HepG2 (cell line): ENCODE measurements at regions not wholly inside any gene's neighbourhood (a gene's known extent, or its start where the extent isn't known, plus 50 kb on each side); places are given as distances from the start of the nearest gene placed in this dataset.

Source experiments
- ATAC-seq: fragments of 200-7000 bp; cut with Tn5 transposase; 3 replicates; pipeline ENCODE4 v1.9.1; 2020; ENCODE audit warnings: mild to moderate bottlenecking, moderate library complexity
- BruUV-seq: library from RNA; stranded (reverse); fragments of 400-500 nt; replicated peaks from 2 replicates; lab custom pipeline; 2021; lab: Mats Ljungman, UMichigan
- CTCF ChIA-PET: fragments of 300-600 bp; formaldehyde crosslinking; extraction: SDS; loops from one replicate; lab custom pipeline; 2021; ENCODE audit warnings: low total read pairs, inconsistent platforms, low intra/inter-chr PET ratio; lab: Yijun Ruan, JAX
- POLR2A ChIA-PET: fragments of 350-600 bp; sonication (Branson Sonifier 250); formaldehyde crosslinking; loops from one replicate; lab custom pipeline; 2020; ENCODE audit warnings: antibody characterized with exemption, inconsistent platforms; lab: Yijun Ruan, JAX
- DNase-seq: peaks from one replicate; pipeline ENCODE4 v3.0.0-alpha.2; 2015; ENCODE audit warnings: low spot score
- FAIRE-seq: peaks from 3 replicates; lab custom pipeline; 2011; peaks lifted over from hg19 to GRCh38; lab: Jason Lieb, UNC
- H2AFZ ChIP-seq: one replicate; pipeline ENCODE4 v1.6.1; 2011; ENCODE audit warnings: low read length, inconsistent platforms
- H3K27ac ChIP-seq: fragments of 300-600 bp; 3 replicates; pipeline ENCODE4 v1.8.0; 2011; ENCODE audit warnings: mixed run types, mild to moderate bottlenecking, mixed read lengths, low read length, inconsistent platforms; ENCODE audit not compliant: insufficient read depth; ENCODE audit errors: extremely low read length
- H3K27me3 ChIP-seq, 2 experiments: fragments of 200-600 bp in 1 of 2; 2 replicates in 1 of 2; 3 replicates in 1 of 2; pipeline versions ENCODE4 v1.6.0 to v1.8.0; 2011; ENCODE audit warnings: low read length in 2 of 2, mild to moderate bottlenecking in 2 of 2, moderate library complexity in 2 of 2, inconsistent platforms in 1 of 2; ENCODE audit not compliant: insufficient read depth in 2 of 2, control insufficient read depth in 1 of 2
- H3K36me3 ChIP-seq, 2 experiments: fragments of 200-600 bp in 1 of 2; replicated peaks in 1 of 2; 2 replicates in 1 of 2; 3 replicates in 1 of 2; pipeline versions ENCODE4 v1.5.1 to v1.8.0; 2011; ENCODE audit warnings: low read length in 2 of 2, inconsistent platforms in 1 of 2; ENCODE audit not compliant: insufficient read depth in 2 of 2, control insufficient read depth in 1 of 2
- H3K4me1 ChIP-seq: 2 replicates; pipeline ENCODE4 v1.5.1; 2012; ENCODE audit warnings: low read length, inconsistent platforms; ENCODE audit not compliant: insufficient read depth
- H3K4me2 ChIP-seq: 2 replicates; pipeline ENCODE4 v1.6.0; 2011; ENCODE audit warnings: low read depth, low read length, inconsistent platforms
- H3K4me3 ChIP-seq, 3 experiments: fragments of 200-600 bp in 1 of 3; sonication (generic), shearing (Covaris generic) in 1 of 3; replicated peaks in 1 of 3; 2 replicates each; pipeline ENCODE4 v1.5.1; 2011 to 2016; ENCODE audit warnings: low read length in 3 of 3, inconsistent platforms in 2 of 3, low read depth in 2 of 3, mild to moderate bottlenecking in 2 of 3, control low read depth in 1 of 3, mixed read lengths in 1 of 3; ENCODE audit not compliant: insufficient read depth in 1 of 3
- H3K79me2 ChIP-seq: one replicate; pipeline ENCODE4 v1.6.1; 2011; ENCODE audit warnings: low read length, inconsistent platforms; ENCODE audit not compliant: insufficient read depth
- H3K9ac ChIP-seq: 2 replicates; pipeline ENCODE4 v1.6.0; 2011; ENCODE audit warnings: mild to moderate bottlenecking, low read depth, low read length, inconsistent platforms; ENCODE audit not compliant: insufficient read depth
- H3K9me3 ChIP-seq: 2 replicates; pipeline ENCODE4 v1.5.1; 2012; ENCODE audit warnings: mild to moderate bottlenecking, low read length
- H4K20me1 ChIP-seq: 2 replicates; pipeline ENCODE4 v1.6.0; 2011; ENCODE audit warnings: inconsistent platforms, mild to moderate bottlenecking, low read length, moderate library complexity; ENCODE audit not compliant: insufficient read depth
- DR1 ChIP-seq: sonication (generic); formaldehyde crosslinking; IDR thresholded peaks from 2 replicates; pipeline ENCODE4 v1.8.0; 2021; ENCODE audit warnings: mild to moderate bottlenecking, missing genetic modification reagents, inconsistent platforms
- FOXC1 ChIP-seq: sonication (generic); formaldehyde crosslinking; IDR thresholded peaks from 2 replicates; pipeline ENCODE4 v1.8.0; 2022; ENCODE audit warnings: mild to moderate bottlenecking, missing genetic modification reagents, borderline replicate concordance
- GFI1 ChIP-seq: sonication (generic); formaldehyde crosslinking; IDR thresholded peaks from 2 replicates; pipeline ENCODE4 v1.5.0; 2020; ENCODE audit warnings: missing genetic modification reagents, mild to moderate bottlenecking, borderline replicate concordance
- PRMT3 ChIP-seq: sonication (generic); formaldehyde crosslinking; IDR thresholded peaks from 2 replicates; pipeline ENCODE4 v1.8.1; 2022; ENCODE audit warnings: low read depth, mild to moderate bottlenecking, moderate library complexity, missing genetic modification reagents, borderline replicate concordance
- RORA ChIP-seq: sonication (generic); formaldehyde crosslinking; IDR thresholded peaks from 2 replicates; pipeline ENCODE4 v1.5.0; 2020; ENCODE audit warnings: mild to moderate bottlenecking, missing genetic modification reagents, moderate library complexity
- TEAD3 ChIP-seq: optimal IDR thresholded peaks from 2 replicates; pipeline ENCODE3; 2016; ENCODE audit warnings: borderline replicate concordance
- ZBTB7A ChIP-seq: sonication (generic); formaldehyde crosslinking; IDR thresholded peaks from 2 replicates; pipeline ENCODE4 v1.8.0; 2022; ENCODE audit warnings: mild to moderate bottlenecking, missing genetic modification reagents
- ZNF460 ChIP-seq: sonication (generic); formaldehyde crosslinking; IDR thresholded peaks from 2 replicates; pipeline ENCODE4 v1.5.1; 2020; ENCODE audit warnings: missing genetic modification reagents, mild to moderate bottlenecking, borderline replicate concordance
- WGBS: methylation state at CpG from one replicate; pipeline ENCODE4 v1.1.6; 2017; ENCODE audit warnings: low lambda C conversion rate; 5-methylcytosine and 5-hydroxymethylcytosine counted together
- in situ Hi-C: cut with HindIII; loops from 2 replicates; pipeline ENCODE4 v1.10.0; 2017; ENCODE audit warnings: low pct_unique_long_range_greater_than_20kb; ENCODE audit not compliant: extremely low pct_ligation_motif_present
- intact Hi-C: fragments of 100-400 bp; cut with micrococcal nuclease; formaldehyde crosslinking; loops from one replicate; pipeline ENCODE4 v1.10.0; 2022; ENCODE audit not compliant: unreplicated experiment
- TF ChIP-seq, protein P1 (sequence below), 2 experiments: sonication (generic) in 1 of 2; formaldehyde crosslinking in 1 of 2; IDR thresholded peaks; 2 replicates each; pipeline versions ENCODE4 v1.5.1 to v1.6.1; 2011 to 2020; ENCODE audit warnings: borderline replicate concordance in 1 of 2, low read depth in 1 of 2, low read length in 1 of 2, mild to moderate bottlenecking in 1 of 2, missing genetic modification reagents in 1 of 2, moderate library complexity in 1 of 2
- TF ChIP-seq, protein P2 (sequence below): sonication (generic); formaldehyde crosslinking; IDR thresholded peaks from 2 replicates; pipeline ENCODE4 v1.5.0; 2020; ENCODE audit warnings: mild to moderate bottlenecking, missing genetic modification reagents, borderline replicate concordance
- TF ChIP-seq, protein P3 (sequence below): sonication (generic); formaldehyde crosslinking; IDR thresholded peaks from 2 replicates; pipeline ENCODE4 v1.4.0; 2020; ENCODE audit warnings: missing genetic modification reagents
- TF ChIP-seq, protein P4 (sequence below): sonication (generic); formaldehyde crosslinking; IDR thresholded peaks from 2 replicates; pipeline ENCODE4 v1.8.1; 2023; ENCODE audit warnings: missing genetic modification reagents, mild to moderate bottlenecking, borderline replicate concordance
- TF ChIP-seq, protein P5 (sequence below): sonication (generic); formaldehyde crosslinking; IDR thresholded peaks from 2 replicates; pipeline ENCODE4 v1.4.0; 2020; ENCODE audit warnings: missing genetic modification reagents

DNA sequence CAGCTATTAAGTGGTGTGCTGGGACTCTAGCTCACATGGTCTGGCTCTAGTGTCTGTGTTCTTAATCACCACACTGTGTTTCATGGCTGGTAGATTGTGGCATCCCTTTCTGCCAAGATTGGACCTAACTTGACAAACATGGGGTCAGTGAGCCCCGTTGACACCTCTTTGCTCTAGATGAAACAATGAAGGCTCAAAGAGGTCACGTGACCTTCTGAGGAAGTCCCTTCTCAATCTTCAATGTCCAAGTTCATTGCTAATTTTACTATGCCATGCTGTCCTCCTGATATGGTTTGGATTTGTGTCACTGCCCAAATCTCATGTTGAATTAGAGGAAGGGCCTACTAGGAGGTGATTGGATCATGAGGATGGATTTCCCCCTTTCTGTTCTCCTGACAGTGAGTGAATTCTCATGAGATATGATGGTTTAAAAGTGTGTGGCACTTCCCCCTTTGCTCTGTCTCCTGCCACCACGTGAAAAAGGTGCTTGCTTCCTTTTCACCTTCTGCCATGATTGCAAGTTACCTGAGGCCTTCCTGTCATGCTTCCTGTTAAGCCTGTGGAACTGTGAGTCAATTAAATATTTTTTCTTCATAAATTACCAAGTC is 177.8 kb upstream of the MYLIP start:
- H4K20me1 ChIP-seq: no peaks in the 10 kb centered on the region; the same call in 1 of the 2 replicates
- FAIRE-seq (no peak), DNase-seq (no peak), ATAC-seq (no peak)
- no peaks in the 10 kb centered on the region for H3K79me2 ChIP-seq
- BruUV-seq: no TSS peak
- no peaks in the 10 kb centered on the region for H3K36me3 ChIP-seq
- H3K9ac ChIP-seq: no peak overlapping the region
- H3K27ac ChIP-seq: no peak overlapping the region
- no peak overlapping the region for H2AFZ ChIP-seq
- peaks cover 29% of the 10 kb centered on the region for H3K4me1 ChIP-seq
- in situ Hi-C loops: no loop called here
- no peaks in the 10 kb centered on the region for H3K9me3 ChIP-seq
- no peak overlapping the region for H3K4me3 ChIP-seq
- 9% methylated on average over 3 of the region's 3 CpGs for WGBS
- H3K4me2 ChIP-seq: no peak overlapping the region
- intact Hi-C loops: no loop called here
- peaks cover 3 to 44% of the 10 kb centered on the region in 2 experiments for H3K27me3 ChIP-seq
- ChIA-PET CTCF (no interaction called here), POLR2A (no interaction called here)
- TF ChIP-seq DR1 (CRISPR knock-in tag): no peak
- TF ChIP-seq, protein P1, sequence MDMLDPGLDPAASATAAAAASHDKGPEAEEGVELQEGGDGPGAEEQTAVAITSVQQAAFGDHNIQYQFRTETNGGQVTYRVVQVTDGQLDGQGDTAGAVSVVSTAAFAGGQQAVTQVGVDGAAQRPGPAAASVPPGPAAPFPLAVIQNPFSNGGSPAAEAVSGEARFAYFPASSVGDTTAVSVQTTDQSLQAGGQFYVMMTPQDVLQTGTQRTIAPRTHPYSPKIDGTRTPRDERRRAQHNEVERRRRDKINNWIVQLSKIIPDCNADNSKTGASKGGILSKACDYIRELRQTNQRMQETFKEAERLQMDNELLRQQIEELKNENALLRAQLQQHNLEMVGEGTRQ (IDR thresholded peaks at IDR 0.05; ENCODE audit: low read depth, low read length): peak; percentile 82
- TF ChIP-seq, protein P1 (CRISPR knock-in tag; IDR thresholded peaks at IDR 0.05; ENCODE audit: borderline replicate concordance): no peak
- no peak for TF ChIP-seq ZNF460 (CRISPR knock-in tag)
- TF ChIP-seq GFI1 (CRISPR knock-in tag): no peak
- TF ChIP-seq, protein P2, sequence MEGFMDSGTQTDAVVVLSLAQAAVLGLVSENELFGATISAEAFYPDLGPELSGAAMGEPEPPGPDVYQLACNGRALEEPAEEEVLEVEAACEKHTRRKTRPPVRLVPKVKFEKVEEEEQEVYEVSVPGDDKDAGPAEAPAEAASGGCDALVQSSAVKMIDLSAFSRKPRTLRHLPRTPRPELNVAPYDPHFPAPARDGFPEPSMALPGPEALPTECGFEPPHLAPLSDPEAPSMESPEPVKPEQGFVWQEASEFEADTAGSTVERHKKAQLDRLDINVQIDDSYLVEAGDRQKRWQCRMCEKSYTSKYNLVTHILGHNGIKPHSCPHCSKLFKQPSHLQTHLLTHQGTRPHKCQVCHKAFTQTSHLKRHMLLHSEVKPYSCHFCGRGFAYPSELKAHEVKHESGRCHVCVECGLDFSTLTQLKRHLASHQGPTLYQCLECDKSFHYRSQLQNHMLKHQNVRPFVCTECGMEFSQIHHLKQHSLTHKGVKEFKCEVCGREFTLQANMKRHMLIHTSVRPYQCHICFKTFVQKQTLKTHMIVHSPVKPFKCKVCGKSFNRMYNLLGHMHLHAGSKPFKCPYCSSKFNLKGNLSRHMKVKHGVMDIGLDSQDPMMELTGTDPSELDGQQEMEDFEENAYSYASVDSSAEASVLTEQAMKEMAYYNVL (CRISPR knock-in tag): no peak
- TF ChIP-seq, protein P3, sequence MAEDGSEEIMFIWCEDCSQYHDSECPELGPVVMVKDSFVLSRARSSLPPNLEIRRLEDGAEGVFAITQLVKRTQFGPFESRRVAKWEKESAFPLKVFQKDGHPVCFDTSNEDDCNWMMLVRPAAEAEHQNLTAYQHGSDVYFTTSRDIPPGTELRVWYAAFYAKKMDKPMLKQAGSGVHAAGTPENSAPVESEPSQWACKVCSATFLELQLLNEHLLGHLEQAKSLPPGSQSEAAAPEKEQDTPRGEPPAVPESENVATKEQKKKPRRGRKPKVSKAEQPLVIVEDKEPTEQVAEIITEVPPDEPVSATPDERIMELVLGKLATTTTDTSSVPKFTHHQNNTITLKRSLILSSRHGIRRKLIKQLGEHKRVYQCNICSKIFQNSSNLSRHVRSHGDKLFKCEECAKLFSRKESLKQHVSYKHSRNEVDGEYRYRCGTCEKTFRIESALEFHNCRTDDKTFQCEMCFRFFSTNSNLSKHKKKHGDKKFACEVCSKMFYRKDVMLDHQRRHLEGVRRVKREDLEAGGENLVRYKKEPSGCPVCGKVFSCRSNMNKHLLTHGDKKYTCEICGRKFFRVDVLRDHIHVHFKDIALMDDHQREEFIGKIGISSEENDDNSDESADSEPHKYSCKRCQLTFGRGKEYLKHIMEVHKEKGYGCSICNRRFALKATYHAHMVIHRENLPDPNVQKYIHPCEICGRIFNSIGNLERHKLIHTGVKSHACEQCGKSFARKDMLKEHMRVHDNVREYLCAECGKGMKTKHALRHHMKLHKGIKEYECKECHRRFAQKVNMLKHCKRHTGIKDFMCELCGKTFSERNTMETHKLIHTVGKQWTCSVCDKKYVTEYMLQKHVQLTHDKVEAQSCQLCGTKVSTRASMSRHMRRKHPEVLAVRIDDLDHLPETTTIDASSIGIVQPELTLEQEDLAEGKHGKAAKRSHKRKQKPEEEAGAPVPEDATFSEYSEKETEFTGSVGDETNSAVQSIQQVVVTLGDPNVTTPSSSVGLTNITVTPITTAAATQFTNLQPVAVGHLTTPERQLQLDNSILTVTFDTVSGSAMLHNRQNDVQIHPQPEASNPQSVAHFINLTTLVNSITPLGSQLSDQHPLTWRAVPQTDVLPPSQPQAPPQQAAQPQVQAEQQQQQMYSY (CRISPR knock-in tag): no peak
- TF ChIP-seq, protein P4, sequence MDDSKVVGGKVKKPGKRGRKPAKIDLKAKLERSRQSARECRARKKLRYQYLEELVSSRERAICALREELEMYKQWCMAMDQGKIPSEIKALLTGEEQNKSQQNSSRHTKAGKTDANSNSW (CRISPR knock-in tag): no peak
- TF ChIP-seq, protein P5, sequence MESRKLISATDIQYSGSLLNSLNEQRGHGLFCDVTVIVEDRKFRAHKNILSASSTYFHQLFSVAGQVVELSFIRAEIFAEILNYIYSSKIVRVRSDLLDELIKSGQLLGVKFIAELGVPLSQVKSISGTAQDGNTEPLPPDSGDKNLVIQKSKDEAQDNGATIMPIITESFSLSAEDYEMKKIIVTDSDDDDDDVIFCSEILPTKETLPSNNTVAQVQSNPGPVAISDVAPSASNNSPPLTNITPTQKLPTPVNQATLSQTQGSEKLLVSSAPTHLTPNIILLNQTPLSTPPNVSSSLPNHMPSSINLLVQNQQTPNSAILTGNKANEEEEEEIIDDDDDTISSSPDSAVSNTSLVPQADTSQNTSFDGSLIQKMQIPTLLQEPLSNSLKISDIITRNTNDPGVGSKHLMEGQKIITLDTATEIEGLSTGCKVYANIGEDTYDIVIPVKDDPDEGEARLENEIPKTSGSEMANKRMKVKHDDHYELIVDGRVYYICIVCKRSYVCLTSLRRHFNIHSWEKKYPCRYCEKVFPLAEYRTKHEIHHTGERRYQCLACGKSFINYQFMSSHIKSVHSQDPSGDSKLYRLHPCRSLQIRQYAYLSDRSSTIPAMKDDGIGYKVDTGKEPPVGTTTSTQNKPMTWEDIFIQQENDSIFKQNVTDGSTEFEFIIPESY (CRISPR knock-in tag): no peak
- 0 out of 2 replicates have a peak, but pooled peaks have one; percentile 46 for TF ChIP-seq ZBTB7A (CRISPR knock-in tag)
- no peak for TF ChIP-seq RORA
- TF ChIP-seq TEAD3 (CRISPR knock-in tag): no peak
- no peak for TF ChIP-seq FOXC1
- TF ChIP-seq PRMT3 (CRISPR knock-in tag): no peak
